Endothelial cell of umbilical vein (primary cell): ENCODE measurements at regions not wholly inside any gene's neighbourhood (a gene's known extent, or its start where the extent isn't known, plus 50 kb on each side); places are given as distances from the start of the nearest gene placed in this dataset.

Source experiments
- BruUV-seq: library from RNA; stranded (reverse); fragments of 400-500 nt; replicated peaks from 2 replicates; lab custom pipeline; 2021; lab: Mats Ljungman, UMichigan
- CTCF ChIA-PET: fragments of 300-600, 350-600 bp; sonication (Branson Sonifier 250); formaldehyde crosslinking; loops from one replicate; lab custom pipeline; 2021; ENCODE audit warnings: antibody characterized with exemption, inconsistent platforms; lab: Charles Lee
- POLR2A ChIA-PET: fragments of 300-600, 350-600 bp; sonication (Branson Sonifier 250); formaldehyde crosslinking; loops from one replicate; lab custom pipeline; 2021; ENCODE audit warnings: antibody characterized with exemption, inconsistent platforms; lab: Charles Lee
- DNase-seq: peaks from one replicate; pipeline ENCODE4 v3.0.0-alpha.2; 2011; ENCODE audit warnings: low read depth, low spot score
- FAIRE-seq: peaks from 2 replicates; lab custom pipeline; 2011; peaks lifted over from hg19 to GRCh38; lab: Jason Lieb, UNC
- H2AFZ ChIP-seq: 2 replicates; pipeline ENCODE4 v1.6.0; 2012; ENCODE audit warnings: low read depth, low read length, control low read depth, inconsistent platforms
- H3K27ac ChIP-seq: 2 replicates; pipeline ENCODE4 v1.5.1; 2011; ENCODE audit warnings: low read depth, mild to moderate bottlenecking, control low read depth, low read length, moderate library complexity; ENCODE audit not compliant: insufficient read depth
- H3K27me3 ChIP-seq, 2 experiments: 2 replicates each; pipeline versions ENCODE4 v1.6.0 to v1.6.1; 2011; ENCODE audit warnings: low read length in 2 of 2, mixed read lengths in 1 of 2; ENCODE audit not compliant: control insufficient read depth in 2 of 2, insufficient read depth in 2 of 2
- H3K36me3 ChIP-seq, 2 experiments: 2 replicates in 1 of 2; 3 replicates in 1 of 2; pipeline ENCODE4 v1.5.1; 2011; ENCODE audit warnings: low read length in 2 of 2, mild to moderate bottlenecking in 1 of 2, moderate library complexity in 1 of 2; ENCODE audit not compliant: control insufficient read depth in 2 of 2, insufficient read depth in 2 of 2; ENCODE audit errors: extremely low read depth in 1 of 2
- H3K4me1 ChIP-seq: 3 replicates; pipeline ENCODE4 v1.5.1; 2011; ENCODE audit warnings: mild to moderate bottlenecking, low read length; ENCODE audit not compliant: control insufficient read depth, insufficient read depth; ENCODE audit errors: extremely low read depth
- H3K4me2 ChIP-seq: 2 replicates; pipeline ENCODE4 v1.6.1; 2011; ENCODE audit warnings: low read length, control low read depth, mixed read lengths; ENCODE audit not compliant: insufficient read depth
- H3K4me3 ChIP-seq, 3 experiments: fragments of 200-600 bp in 1 of 3; sonication (generic), shearing (Covaris generic) in 1 of 3; replicated peaks in 1 of 3; 2 replicates each; pipeline ENCODE4 v1.5.1; 2011 to 2016; ENCODE audit warnings: control low read depth in 3 of 3, low read length in 3 of 3, mild to moderate bottlenecking in 2 of 3, inconsistent platforms in 1 of 3, low read depth in 1 of 3, moderate library complexity in 1 of 3; ENCODE audit not compliant: insufficient read depth in 1 of 3
- H3K79me2 ChIP-seq: 2 replicates; pipeline ENCODE4 v1.6.0; 2012; ENCODE audit warnings: low read length, inconsistent platforms; ENCODE audit not compliant: control insufficient read depth, insufficient read depth
- H3K9ac ChIP-seq: replicated peaks from 2 replicates; pipeline ENCODE3; 2011; ENCODE audit warnings: low read length, control low read depth; ENCODE audit not compliant: insufficient read depth; ENCODE audit errors: extremely low read depth
- H3K9me1 ChIP-seq: replicated peaks from 3 replicates; pipeline ENCODE4 v1.6.0; 2011; ENCODE audit warnings: mild to moderate bottlenecking, low read length; ENCODE audit not compliant: control insufficient read depth, insufficient read depth; ENCODE audit errors: extremely low read depth
- H3K9me3 ChIP-seq: replicated peaks from 2 replicates; pipeline ENCODE4 v1.5.1; 2012; ENCODE audit warnings: low read length, inconsistent platforms; ENCODE audit not compliant: control insufficient read depth, insufficient read depth
- H4K20me1 ChIP-seq: replicated peaks from 2 replicates; pipeline ENCODE3; 2011; ENCODE audit warnings: mild to moderate bottlenecking, low read length; ENCODE audit not compliant: control insufficient read depth, insufficient read depth; ENCODE audit errors: extremely low read depth
- EZH2 ChIP-seq: IDR thresholded peaks from 2 replicates; pipeline ENCODE4 v1.6.1; 2012; ENCODE audit warnings: borderline replicate concordance, low read depth, mild to moderate bottlenecking, moderate library complexity, low read length, inconsistent platforms; ENCODE audit not compliant: severe bottlenecking
- FOS ChIP-seq: IDR thresholded peaks from 2 replicates; pipeline ENCODE4 v1.6.1; 2011; ENCODE audit warnings: mild to moderate bottlenecking, low read length, moderate library complexity, borderline replicate concordance; ENCODE audit not compliant: insufficient read depth
- GATA2 ChIP-seq: IDR thresholded peaks from 2 replicates; pipeline ENCODE4 v1.7.0; 2011; ENCODE audit warnings: low read depth, mild to moderate bottlenecking, moderate library complexity, mixed read lengths, low read length; ENCODE audit not compliant: insufficient read length, insufficient read depth
- JUN ChIP-seq: IDR thresholded peaks from 2 replicates; pipeline ENCODE4 v1.6.1; 2011; ENCODE audit warnings: borderline replicate concordance, low read depth; ENCODE audit not compliant: insufficient read length, insufficient read depth
- POLR2A ChIP-seq: IDR thresholded peaks from 2 replicates; pipeline ENCODE4 v1.6.1; 2012; ENCODE audit warnings: low read depth, mild to moderate bottlenecking, control low read depth, low read length
- dilution Hi-C: fragments of 300-500 bp; cut with MboI; formaldehyde crosslinking; loops from one replicate; pipeline ENCODE4 v1.15.0; 2019; ENCODE audit warnings: low sequenced_read_pairs; ENCODE audit not compliant: extremely low pct_ligation_motif_present
- intact Hi-C: fragments of 100-400 bp; cut with micrococcal nuclease; formaldehyde crosslinking; loops from one replicate; pipeline ENCODE4 v1.10.0; 2022
- TF ChIP-seq, protein P1 (sequence below), 2 donors: IDR thresholded peaks; 1 replicate in 1 of 2; 2 replicates in 1 of 2; pipeline ENCODE4 v1.5.1; 2011; ENCODE audit warnings: low read length in 2 of 2, mild to moderate bottlenecking in 2 of 2, moderate library complexity in 2 of 2, control low read depth in 1 of 2, inconsistent platforms in 1 of 2, low read depth in 1 of 2; ENCODE audit not compliant: insufficient read depth in 1 of 2; ENCODE audit errors: extremely low read depth in 1 of 2

DNA sequence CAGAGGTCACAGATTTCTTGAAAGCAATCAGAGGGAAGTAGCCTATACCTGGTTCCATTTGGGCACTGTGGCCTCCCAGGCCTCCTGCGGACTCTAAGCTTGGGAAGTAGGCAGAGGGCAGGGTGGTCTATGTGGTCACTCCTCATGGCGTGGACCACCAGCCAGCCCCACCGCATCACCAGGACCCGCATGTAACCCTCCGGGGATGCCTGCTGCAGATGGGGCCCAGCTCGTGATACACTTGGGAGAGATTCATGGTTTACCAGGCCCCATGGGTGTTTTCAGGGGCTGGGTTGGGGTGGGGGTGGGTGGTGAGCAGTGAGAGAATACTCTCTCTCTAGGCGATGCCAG is 123.7 kb downstream of the ASB7 start:
- Histone ChIP-seq H3K9me1 (no peaks in the 10 kb centered on the region), H3K27ac (no peak overlapping the region), H3K4me3 (no peak overlapping the region), H4K20me1 (no peaks in the 10 kb centered on the region), H2AFZ (no peak overlapping the region), H3K36me3 (no peaks in the 10 kb centered on the region), H3K27me3 (no peaks in the 10 kb centered on the region), H3K9me3 (no peaks in the 10 kb centered on the region), H3K4me1 (peaks cover 20% of the 10 kb centered on the region), H3K9ac (no peak overlapping the region), H3K4me2 (no peak overlapping the region), H3K79me2 (no peaks in the 10 kb centered on the region)
- ChIA-PET POLR2A (no interaction called here), CTCF (no interaction called here)
- DNase-seq (no peak), FAIRE-seq (no peak)
- TF ChIP-seq EZH2: no peak
- no peak for TF ChIP-seq FOS
- TF ChIP-seq, protein P1, sequence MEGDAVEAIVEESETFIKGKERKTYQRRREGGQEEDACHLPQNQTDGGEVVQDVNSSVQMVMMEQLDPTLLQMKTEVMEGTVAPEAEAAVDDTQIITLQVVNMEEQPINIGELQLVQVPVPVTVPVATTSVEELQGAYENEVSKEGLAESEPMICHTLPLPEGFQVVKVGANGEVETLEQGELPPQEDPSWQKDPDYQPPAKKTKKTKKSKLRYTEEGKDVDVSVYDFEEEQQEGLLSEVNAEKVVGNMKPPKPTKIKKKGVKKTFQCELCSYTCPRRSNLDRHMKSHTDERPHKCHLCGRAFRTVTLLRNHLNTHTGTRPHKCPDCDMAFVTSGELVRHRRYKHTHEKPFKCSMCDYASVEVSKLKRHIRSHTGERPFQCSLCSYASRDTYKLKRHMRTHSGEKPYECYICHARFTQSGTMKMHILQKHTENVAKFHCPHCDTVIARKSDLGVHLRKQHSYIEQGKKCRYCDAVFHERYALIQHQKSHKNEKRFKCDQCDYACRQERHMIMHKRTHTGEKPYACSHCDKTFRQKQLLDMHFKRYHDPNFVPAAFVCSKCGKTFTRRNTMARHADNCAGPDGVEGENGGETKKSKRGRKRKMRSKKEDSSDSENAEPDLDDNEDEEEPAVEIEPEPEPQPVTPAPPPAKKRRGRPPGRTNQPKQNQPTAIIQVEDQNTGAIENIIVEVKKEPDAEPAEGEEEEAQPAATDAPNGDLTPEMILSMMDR (IDR thresholded peaks at IDR 0.05; ENCODE audit: extremely low read depth in 1 of 2, insufficient read depth in 1 of 2, low read depth in 1 of 2, low read length in 2 of 2): no peak
- TF ChIP-seq GATA2: no peak
- dilution Hi-C loops: no loop called here
- intact Hi-C loops: no loop called here
- no TSS peak for BruUV-seq

DNA sequence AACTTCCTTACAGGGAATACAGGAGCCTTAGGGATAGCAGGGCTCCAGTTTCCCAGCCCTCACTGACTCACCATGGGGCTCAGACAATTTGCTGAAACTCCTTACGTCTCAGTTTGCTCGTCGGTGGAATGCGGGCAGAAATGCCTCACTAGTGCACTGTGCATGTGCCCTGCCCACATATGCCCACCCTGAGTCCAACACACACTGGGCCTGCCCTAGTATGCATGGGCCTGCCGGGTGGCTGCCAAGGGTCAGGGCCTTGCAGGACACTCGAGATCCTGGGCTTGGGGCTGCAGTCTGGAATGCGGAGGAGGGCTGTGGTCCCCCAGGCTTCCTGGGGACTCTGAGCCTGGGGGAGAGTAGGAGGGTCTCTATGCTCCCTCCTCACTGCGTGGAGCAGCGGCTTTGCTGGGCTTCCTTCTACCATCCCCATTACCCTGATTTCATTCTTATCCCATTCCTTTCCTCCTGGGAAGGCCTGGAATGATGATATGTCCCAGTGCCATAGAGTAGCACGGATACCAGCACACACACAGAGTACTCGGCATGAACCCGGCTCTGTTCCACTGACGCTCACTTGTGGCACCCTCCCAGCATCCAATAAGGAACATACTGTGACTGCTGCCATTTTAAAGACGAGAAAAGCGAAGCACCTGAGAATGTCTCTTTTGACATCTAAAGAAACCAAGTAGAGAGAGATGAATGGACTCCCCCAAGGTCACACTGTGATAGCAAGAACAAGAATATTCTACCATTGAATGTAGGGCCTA is 124.2 kb downstream of the ASB7 start:
- dilution Hi-C loops: no loop called here
- FAIRE-seq: no peak

More for the DNA sequence above, 124.2 kb downstream of the ASB7 start:
- DNase-seq: no peak
- Histone ChIP-seq H3K4me2 (no peak overlapping the region), H3K36me3 (no peaks in the 10 kb centered on the region), H3K4me3 (no peak overlapping the region), H3K4me1 (peaks cover 15% of the 10 kb centered on the region), H3K9ac (no peak overlapping the region), H2AFZ (no peak overlapping the region), H3K79me2 (no peaks in the 10 kb centered on the region), H3K9me1 (no peaks in the 10 kb centered on the region), H4K20me1 (no peaks in the 10 kb centered on the region), H3K27ac (no peak overlapping the region), H3K9me3 (no peaks in the 10 kb centered on the region), H3K27me3 (no peaks in the 10 kb centered on the region)
- intact Hi-C loops: no loop called here
- no peak for TF ChIP-seq POLR2A
- TF ChIP-seq GATA2: no peak
- no peak for TF ChIP-seq FOS
- no peak for TF ChIP-seq JUN
- TF ChIP-seq, protein P1 (IDR thresholded peaks at IDR 0.05; ENCODE audit: extremely low read depth in 1 of 2, insufficient read depth in 1 of 2, low read depth in 1 of 2, low read length in 2 of 2): no peak
- no peak for TF ChIP-seq EZH2
- ChIA-PET CTCF (no interaction called here), POLR2A (no interaction called here)
- no TSS peak for BruUV-seq
